ENCODE measurements at regions not wholly inside any gene's neighbourhood (a gene's known extent, or its start where the extent isn't known, plus 50 kb on each side); places are given as distances from the start of the nearest gene placed in this dataset.

DNA sequence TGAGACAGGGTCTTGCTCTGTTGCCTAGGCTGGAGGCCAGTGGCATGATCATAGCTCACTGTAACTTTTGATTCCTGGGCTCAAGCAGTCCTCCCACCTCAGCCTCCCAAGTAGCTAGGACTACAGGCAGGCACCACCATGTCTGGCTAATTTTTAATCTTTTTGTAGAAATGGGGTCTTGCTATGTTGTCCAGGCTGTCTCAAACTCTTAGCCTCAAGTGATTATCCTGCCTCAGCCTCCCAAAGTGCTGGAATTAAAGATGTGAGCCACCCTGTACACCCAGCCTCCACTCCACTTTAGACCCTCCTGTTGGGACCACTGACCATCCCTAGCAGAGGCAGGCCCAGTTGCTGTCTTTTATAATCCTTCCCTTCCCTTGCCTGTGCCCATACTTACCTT, 63.3 kb upstream of the OSBPL8 start:
- TF ChIP-seq, protein P1, sequence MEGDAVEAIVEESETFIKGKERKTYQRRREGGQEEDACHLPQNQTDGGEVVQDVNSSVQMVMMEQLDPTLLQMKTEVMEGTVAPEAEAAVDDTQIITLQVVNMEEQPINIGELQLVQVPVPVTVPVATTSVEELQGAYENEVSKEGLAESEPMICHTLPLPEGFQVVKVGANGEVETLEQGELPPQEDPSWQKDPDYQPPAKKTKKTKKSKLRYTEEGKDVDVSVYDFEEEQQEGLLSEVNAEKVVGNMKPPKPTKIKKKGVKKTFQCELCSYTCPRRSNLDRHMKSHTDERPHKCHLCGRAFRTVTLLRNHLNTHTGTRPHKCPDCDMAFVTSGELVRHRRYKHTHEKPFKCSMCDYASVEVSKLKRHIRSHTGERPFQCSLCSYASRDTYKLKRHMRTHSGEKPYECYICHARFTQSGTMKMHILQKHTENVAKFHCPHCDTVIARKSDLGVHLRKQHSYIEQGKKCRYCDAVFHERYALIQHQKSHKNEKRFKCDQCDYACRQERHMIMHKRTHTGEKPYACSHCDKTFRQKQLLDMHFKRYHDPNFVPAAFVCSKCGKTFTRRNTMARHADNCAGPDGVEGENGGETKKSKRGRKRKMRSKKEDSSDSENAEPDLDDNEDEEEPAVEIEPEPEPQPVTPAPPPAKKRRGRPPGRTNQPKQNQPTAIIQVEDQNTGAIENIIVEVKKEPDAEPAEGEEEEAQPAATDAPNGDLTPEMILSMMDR (IDR thresholded peaks at IDR 0.05; ENCODE audit: insufficient read depth, low read length): no peak
- no peak for TF ChIP-seq GABPA (IDR thresholded peaks at IDR 0.05; ENCODE audit: low read depth)
- TF ChIP-seq, protein P2, sequence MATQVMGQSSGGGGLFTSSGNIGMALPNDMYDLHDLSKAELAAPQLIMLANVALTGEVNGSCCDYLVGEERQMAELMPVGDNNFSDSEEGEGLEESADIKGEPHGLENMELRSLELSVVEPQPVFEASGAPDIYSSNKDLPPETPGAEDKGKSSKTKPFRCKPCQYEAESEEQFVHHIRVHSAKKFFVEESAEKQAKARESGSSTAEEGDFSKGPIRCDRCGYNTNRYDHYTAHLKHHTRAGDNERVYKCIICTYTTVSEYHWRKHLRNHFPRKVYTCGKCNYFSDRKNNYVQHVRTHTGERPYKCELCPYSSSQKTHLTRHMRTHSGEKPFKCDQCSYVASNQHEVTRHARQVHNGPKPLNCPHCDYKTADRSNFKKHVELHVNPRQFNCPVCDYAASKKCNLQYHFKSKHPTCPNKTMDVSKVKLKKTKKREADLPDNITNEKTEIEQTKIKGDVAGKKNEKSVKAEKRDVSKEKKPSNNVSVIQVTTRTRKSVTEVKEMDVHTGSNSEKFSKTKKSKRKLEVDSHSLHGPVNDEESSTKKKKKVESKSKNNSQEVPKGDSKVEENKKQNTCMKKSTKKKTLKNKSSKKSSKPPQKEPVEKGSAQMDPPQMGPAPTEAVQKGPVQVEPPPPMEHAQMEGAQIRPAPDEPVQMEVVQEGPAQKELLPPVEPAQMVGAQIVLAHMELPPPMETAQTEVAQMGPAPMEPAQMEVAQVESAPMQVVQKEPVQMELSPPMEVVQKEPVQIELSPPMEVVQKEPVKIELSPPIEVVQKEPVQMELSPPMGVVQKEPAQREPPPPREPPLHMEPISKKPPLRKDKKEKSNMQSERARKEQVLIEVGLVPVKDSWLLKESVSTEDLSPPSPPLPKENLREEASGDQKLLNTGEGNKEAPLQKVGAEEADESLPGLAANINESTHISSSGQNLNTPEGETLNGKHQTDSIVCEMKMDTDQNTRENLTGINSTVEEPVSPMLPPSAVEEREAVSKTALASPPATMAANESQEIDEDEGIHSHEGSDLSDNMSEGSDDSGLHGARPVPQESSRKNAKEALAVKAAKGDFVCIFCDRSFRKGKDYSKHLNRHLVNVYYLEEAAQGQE (IDR thresholded peaks at IDR 0.05; ENCODE audit: insufficient replicate concordance, low read depth): no peak
- no peak for TF ChIP-seq POLR2AphosphoS5 (IDR thresholded peaks at IDR 0.05; ENCODE audit: low read depth)
- TF ChIP-seq SPI1 (IDR thresholded peaks at IDR 0.05; ENCODE audit: borderline replicate concordance, low read depth): no peak

All from HL-60 (cell line).